ENCODE measurements at regions not wholly inside any gene's neighbourhood (a gene's known extent, or its start where the extent isn't known, plus 50 kb on each side); places are given as distances from the start of the nearest gene placed in this dataset.

DNA sequence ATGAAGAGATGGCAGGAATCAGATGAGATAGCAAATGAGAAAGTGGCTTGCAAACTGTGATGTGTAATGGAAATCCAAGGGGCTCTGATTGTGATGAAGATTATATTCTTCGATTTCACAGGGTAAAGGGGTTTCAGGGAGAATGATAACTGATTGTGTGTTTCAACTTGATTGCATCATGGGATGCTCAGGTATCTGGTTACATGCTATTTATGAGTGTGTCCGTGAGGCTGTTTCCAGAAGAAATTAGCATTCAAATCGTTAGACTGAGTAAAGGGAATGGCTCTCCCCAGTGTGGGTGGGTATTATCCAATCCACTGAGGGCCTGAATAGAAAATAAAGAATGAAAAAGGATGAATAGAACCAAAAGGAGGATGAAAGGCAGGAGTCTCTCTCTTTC is 278.7 kb upstream of the LARGE1 start:
- no peak for TF ChIP-seq NFYB (CRISPR knock-in tag; conservative IDR thresholded peaks at IDR 0.05; ENCODE audit: low read depth)
- TF ChIP-seq, protein P1, sequence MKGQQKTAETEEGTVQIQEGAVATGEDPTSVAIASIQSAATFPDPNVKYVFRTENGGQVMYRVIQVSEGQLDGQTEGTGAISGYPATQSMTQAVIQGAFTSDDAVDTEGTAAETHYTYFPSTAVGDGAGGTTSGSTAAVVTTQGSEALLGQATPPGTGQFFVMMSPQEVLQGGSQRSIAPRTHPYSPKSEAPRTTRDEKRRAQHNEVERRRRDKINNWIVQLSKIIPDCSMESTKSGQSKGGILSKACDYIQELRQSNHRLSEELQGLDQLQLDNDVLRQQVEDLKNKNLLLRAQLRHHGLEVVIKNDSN (CRISPR knock-in tag; IDR thresholded peaks at IDR 0.05): no peak
- TF ChIP-seq, protein P2, sequence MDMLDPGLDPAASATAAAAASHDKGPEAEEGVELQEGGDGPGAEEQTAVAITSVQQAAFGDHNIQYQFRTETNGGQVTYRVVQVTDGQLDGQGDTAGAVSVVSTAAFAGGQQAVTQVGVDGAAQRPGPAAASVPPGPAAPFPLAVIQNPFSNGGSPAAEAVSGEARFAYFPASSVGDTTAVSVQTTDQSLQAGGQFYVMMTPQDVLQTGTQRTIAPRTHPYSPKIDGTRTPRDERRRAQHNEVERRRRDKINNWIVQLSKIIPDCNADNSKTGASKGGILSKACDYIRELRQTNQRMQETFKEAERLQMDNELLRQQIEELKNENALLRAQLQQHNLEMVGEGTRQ (CRISPR knock-in tag; IDR thresholded peaks at IDR 0.05): no peak
- TF ChIP-seq, protein P3, sequence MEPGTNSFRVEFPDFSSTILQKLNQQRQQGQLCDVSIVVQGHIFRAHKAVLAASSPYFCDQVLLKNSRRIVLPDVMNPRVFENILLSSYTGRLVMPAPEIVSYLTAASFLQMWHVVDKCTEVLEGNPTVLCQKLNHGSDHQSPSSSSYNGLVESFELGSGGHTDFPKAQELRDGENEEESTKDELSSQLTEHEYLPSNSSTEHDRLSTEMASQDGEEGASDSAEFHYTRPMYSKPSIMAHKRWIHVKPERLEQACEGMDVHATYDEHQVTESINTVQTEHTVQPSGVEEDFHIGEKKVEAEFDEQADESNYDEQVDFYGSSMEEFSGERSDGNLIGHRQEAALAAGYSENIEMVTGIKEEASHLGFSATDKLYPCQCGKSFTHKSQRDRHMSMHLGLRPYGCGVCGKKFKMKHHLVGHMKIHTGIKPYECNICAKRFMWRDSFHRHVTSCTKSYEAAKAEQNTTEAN (CRISPR knock-in tag; IDR thresholded peaks at IDR 0.05): no peak

Measured in WTC11 (cell line).